Transverse colon (tissue), 4 donors: ENCODE measurements at regions not wholly inside any gene's neighbourhood (a gene's known extent, or its start where the extent isn't known, plus 50 kb on each side); places are given as distances from the start of the nearest gene placed in this dataset.

Source experiments
- EP300 ChIP-seq: sonication (generic); formaldehyde crosslinking; IDR thresholded peaks from one replicate; pipeline ENCODE4 v1.6.1; 2017; ENCODE audit warnings: antibody characterized with exemption, low read depth
- POLR2A ChIP-seq: fragments of 450-650 bp; IDR thresholded peaks from one replicate; pipeline ENCODE4 v1.6.1; 2016; ENCODE audit warnings: antibody characterized with exemption, mild to moderate bottlenecking, moderate library complexity
- POLR2AphosphoS5 ChIP-seq, 3 donors: sonication (generic); formaldehyde crosslinking; IDR thresholded peaks; one replicate each; pipeline ENCODE4 v1.6.1; 2016; ENCODE audit warnings: antibody characterized with exemption in 3 of 3
- TF ChIP-seq, protein P1 (sequence below), 5 experiments: fragments of 200-600 bp in 3 of 5; fragments of 450-650 bp in 2 of 5; sonication (generic) in 3 of 5; IDR thresholded peaks; 1 replicate in 2 of 5; 2 replicates in 3 of 5; pipeline ENCODE4 v1.5.1; 2016 to 2017; ENCODE audit warnings: antibody characterized with exemption in 5 of 5, inconsistent platforms in 3 of 5, mild to moderate bottlenecking in 2 of 5, moderate library complexity in 1 of 5

DNA sequence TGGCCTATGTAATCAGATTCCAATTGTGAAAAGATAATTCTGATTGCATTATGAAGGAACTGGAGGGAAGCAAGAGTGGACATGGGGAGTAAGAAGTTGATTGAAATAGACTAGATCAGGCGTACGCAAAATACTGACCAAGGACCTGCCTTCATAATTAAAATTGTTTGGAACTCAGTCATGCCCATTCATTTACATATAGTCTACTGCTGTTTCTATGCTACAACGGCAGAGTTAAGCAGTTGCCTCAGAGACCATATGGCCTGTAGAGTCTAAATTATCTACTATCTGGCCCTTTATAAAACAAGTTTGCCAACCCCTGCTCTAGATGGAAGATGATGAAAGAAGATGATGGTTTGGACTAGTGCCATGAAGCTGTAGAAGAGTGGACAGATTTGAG, 170.0 kb upstream of the ARID2 start:
- TF ChIP-seq, protein P1, sequence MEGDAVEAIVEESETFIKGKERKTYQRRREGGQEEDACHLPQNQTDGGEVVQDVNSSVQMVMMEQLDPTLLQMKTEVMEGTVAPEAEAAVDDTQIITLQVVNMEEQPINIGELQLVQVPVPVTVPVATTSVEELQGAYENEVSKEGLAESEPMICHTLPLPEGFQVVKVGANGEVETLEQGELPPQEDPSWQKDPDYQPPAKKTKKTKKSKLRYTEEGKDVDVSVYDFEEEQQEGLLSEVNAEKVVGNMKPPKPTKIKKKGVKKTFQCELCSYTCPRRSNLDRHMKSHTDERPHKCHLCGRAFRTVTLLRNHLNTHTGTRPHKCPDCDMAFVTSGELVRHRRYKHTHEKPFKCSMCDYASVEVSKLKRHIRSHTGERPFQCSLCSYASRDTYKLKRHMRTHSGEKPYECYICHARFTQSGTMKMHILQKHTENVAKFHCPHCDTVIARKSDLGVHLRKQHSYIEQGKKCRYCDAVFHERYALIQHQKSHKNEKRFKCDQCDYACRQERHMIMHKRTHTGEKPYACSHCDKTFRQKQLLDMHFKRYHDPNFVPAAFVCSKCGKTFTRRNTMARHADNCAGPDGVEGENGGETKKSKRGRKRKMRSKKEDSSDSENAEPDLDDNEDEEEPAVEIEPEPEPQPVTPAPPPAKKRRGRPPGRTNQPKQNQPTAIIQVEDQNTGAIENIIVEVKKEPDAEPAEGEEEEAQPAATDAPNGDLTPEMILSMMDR (IDR thresholded peaks at IDR 0.05) = no peak
- TF ChIP-seq POLR2A (no peak), EP300 (no peak), POLR2AphosphoS5 (IDR thresholded peaks at IDR 0.05) (no peak)
